HG02970 (cell line): ENCODE measurements at regions not wholly inside any gene's neighbourhood (a gene's known extent, or its start where the extent isn't known, plus 50 kb on each side); places are given as distances from the start of the nearest gene placed in this dataset.
"Not testable (repeated sequence)": the region's sequence is repeated elsewhere in the genome, so short reads cannot be mapped to it uniquely, and the experiment has no call there.

ENCODE experiments used
- ATAC-seq: cut with Tn5 transposase; IDR thresholded peaks from one replicate; pipeline ENCODE4 v1.9.1; 2021; ENCODE audit warnings: mild to moderate bottlenecking, moderate library complexity, moderate number of reproducible peaks; ENCODE audit not compliant: unreplicated experiment, low FRiP score

DNA sequence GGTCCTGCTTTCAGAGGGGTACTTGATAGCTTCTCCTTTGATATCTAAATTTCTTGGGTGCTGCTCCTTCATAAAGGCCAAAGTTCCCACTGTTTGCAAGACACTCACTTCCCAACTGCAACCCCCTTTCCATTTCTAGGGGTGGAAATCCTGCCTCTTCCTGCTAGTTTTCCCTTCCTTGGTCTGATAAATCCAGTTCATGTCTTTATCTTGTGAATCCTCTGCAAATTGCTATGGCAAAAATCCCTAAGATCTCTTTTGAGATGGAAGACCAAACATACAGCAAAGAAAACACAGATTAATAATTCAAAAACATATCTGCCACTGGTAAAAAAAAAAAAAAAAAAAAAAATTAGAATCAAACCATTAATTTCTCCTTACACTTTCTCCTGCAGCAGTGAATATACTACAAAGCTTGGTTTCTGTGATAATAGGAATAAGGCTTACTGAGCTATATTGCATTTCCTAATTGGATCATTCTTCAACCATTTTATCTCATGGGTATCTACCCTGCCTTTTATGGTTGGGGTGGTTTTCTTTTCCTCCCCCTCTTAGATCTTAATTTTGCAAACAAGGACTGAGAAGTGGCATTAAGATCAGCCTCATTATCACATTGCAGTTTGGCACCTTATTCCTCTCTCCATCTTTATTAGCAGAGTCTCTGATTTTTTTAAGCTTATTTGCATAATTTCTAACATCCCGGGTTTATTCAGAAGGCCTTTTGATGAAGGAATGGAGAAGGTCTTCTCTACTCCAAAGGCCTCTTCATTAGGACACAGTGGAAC, 439.1 kb downstream of the XYLT1 start:
- ATAC-seq = no peak

DNA sequence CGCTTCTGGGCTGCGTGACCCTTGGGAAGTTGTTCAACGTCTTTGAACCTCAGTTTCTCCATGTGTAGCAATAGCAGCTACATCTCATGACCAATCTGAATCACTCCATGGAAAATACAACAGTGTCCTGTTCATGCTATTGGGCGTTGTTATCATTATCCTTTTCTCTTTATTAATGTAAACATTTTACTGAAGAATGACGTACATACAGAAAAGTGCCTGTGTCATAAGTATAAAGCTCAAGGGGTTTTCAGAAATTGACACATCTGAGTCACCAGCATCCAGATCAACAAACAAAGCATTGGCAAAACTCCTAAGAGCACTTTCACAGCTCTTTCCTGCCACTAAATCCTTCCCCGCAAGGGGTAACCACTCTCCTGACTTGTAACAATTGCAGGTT, 438.4 kb downstream of the XYLT1 start:
- no peak for ATAC-seq

DNA sequence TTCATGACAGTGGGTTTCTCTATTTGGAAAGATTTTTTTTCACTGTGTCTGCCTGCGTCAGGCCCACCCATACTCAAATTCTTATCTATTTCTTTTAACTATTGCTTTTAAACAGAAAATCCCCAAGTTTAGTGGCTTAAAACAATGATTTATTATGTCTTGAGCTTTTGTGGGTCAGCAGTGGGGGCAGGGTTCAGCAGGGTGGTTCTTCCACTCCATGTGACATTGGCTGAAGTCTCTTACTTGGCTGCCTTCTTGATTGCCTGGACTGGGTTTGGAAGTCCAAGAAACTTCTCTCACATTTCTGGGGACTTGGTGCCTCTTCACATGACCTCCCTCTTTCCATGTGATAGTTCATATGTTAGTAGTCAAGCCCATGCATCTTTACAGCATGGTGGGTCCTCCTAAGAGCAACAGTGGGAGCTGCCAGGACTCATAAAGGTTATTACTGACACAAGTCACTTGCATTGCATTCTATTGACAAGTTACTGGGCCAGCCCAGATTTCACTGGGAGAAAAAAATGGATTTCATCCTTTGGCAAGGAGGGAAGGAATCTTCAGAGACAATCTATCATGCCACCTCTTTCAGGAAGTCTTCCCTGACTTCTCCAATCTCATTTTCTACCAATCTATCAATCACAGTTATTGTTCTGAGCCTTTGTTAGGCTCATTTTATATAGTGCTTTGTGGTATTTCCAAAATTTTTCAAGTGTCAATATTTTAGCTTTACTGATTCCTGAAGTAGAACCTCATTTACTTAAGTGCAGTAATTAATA, 436.1 kb downstream of the XYLT1 start:
- no peak for ATAC-seq

DNA sequence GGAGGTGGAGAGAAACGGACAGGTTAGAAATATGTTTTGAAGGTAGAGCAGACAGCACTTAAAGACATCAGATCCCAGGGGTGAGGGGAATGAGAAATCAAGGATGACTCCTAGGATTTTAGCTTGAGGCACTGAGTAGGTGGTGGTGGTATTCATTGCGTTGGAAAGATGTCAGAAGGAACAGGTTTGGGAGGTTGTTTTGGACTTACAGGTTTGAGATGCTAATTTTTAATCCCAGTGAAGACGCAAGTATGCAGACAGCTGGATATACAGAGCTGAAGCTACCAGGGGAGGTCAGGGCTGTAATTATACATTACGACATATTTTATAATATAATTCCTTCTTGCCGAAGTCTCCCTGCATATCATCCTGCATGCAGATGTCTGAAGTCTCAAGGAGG, 433.3 kb downstream of the XYLT1 start:
- no peak for ATAC-seq

DNA sequence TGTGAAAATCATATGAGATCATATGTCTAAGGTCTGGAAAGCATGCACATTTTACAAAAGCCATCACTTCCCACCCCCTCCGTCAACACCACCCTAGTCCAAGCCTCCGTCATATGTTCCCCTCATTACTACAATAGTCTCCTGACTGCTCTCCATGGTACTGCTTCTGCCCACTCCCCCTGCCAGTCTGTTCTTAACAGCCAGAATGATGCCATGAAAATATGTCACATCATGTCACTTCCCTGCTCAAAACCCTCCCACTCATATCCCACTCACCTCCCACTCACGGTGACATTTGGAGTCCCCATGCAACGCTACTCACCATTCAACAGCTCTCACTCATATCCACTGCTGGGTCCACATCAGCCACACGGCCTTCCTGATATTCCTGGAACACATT, 432.3 kb downstream of the XYLT1 start:
- ATAC-seq = no peak

DNA sequence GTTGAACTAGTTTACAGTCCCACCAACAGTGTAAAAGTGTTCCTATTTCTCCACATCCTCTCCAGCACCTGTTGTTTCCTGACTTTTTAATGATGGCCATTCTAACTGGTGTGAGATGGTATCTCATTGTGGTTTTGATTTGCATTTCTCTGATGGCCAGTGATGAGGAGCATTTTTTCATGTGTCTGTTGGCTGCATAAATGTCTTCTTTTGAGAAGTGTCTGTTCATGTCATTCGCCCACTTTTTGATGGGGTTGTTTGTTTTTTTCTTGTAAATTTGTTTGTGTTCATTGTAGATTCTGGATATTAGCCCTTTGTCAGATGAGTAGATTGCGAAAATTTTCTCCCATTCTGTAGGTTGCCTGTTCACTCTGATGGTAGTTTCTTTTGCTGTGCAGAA, 421.7 kb downstream of the XYLT1 start:
- not testable (repeated sequence) for ATAC-seq

DNA sequence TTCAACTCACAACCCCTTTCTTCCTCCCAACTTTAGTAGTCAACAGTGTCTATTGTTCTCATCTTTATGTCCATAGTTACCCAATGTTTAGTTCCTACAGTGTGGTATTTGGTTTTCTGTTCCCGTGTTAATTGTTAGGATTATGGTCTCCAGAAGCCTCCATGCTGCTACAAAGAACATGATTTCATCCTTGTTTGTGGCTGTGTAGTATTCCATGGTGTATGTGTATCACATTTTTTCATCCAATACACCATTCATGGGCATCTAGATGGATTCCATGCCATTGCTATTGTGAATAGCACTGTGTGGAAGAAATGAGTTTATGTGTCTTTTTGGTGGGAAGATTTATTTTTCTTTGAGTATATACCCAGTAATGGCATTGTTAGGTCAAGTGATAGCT, 420.3 kb downstream of the XYLT1 start:
- ATAC-seq = no peak
